Gastrocnemius medialis (tissue), 4 donors: ENCODE measurements at regions not wholly inside any gene's neighbourhood (a gene's known extent, or its start where the extent isn't known, plus 50 kb on each side); places are given as distances from the start of the nearest gene placed in this dataset.

ENCODE experiments used
- ATAC-seq, 2 donors: fragments of 150-250 bp; one replicate each; pipeline ENCODE4 v1.9.1; 2016
- DNase-seq, 2 donors: peaks; one replicate each; pipeline ENCODE4 v3.0.0-alpha.2; 2019
- H3K27ac ChIP-seq, 4 donors: fragments of 200-600 bp; sonication (generic); 1 replicate in 1 of 4; 2 replicates in 3 of 4; pipeline ENCODE4 v1.5.1; 2016 to 2018; ENCODE audit warnings: mild to moderate bottlenecking in 2 of 4, moderate library complexity in 1 of 4
- H3K27me3 ChIP-seq, 3 donors: fragments of 200-600 bp; sonication (generic) in 2 of 3; 1 replicate in 1 of 3; 2 replicates in 2 of 3; pipeline versions ENCODE4 v1.5.1 to v1.6.0; 2016 to 2019; ENCODE audit warnings: mild to moderate bottlenecking in 1 of 3, moderate library complexity in 1 of 3
- H3K36me3 ChIP-seq, 2 donors: fragments of 200-600 bp; sonication (generic) in 1 of 2; one replicate each; pipeline ENCODE4 v1.5.1; 2017 to 2018
- H3K4me1 ChIP-seq, 2 donors: fragments of 200-600 bp; sonication (generic) in 1 of 2; one replicate each; pipeline ENCODE4 v1.5.1; 2016 to 2017; ENCODE audit warnings: mild to moderate bottlenecking in 2 of 2
- H3K4me3 ChIP-seq, 4 donors: fragments of 200-600 bp; sonication (generic) in 3 of 4; 1 replicate in 1 of 4; 2 replicates in 3 of 4; pipeline ENCODE4 v1.5.1; 2016 to 2019; ENCODE audit warnings: mild to moderate bottlenecking in 2 of 4
- H3K9me3 ChIP-seq, 3 donors: fragments of 200-600 bp; sonication (generic) in 2 of 3; 1 replicate in 1 of 3; 2 replicates in 2 of 3; pipeline ENCODE4 v1.5.1; 2016 to 2019
- POLR2A ChIP-seq, 2 donors: fragments of 450-650 bp; IDR thresholded peaks; one replicate each; pipeline ENCODE4 v1.6.1; 2017; ENCODE audit warnings: antibody characterized with exemption in 2 of 2, mild to moderate bottlenecking in 2 of 2, moderate library complexity in 2 of 2
- in situ Hi-C, 4 donors: fragments of 200-750 bp; cut with MboI; loops; one replicate each; pipeline versions ENCODE4 v1.15.0 to v1.8.0; 2017; ENCODE audit warnings: low sequenced_read_pairs in 4 of 4
- intact Hi-C: fragments of 100-400 bp; cut with DNase I; formaldehyde crosslinking; loops from one replicate; pipeline ENCODE4 v1.15.1; 2023; ENCODE audit warnings: low total_unique reads
- TF ChIP-seq, protein P1 (sequence below), 5 experiments: fragments of 450-650 bp in 3 of 5; fragments of 200-600 bp in 2 of 5; sonication (generic) in 2 of 5; IDR thresholded peaks in 4 of 5; conservative IDR thresholded peaks in 1 of 5; 1 replicate in 4 of 5; 2 replicates in 1 of 5; pipeline ENCODE4 v1.5.1; 2016 to 2019; ENCODE audit warnings: antibody characterized with exemption in 5 of 5, mild to moderate bottlenecking in 3 of 5, moderate library complexity in 3 of 5

GRCh38 chr22:22716136-22716665, 71.8 kb downstream of the GGTLC2 start:
- intact Hi-C loops = no loop called here

DNA sequence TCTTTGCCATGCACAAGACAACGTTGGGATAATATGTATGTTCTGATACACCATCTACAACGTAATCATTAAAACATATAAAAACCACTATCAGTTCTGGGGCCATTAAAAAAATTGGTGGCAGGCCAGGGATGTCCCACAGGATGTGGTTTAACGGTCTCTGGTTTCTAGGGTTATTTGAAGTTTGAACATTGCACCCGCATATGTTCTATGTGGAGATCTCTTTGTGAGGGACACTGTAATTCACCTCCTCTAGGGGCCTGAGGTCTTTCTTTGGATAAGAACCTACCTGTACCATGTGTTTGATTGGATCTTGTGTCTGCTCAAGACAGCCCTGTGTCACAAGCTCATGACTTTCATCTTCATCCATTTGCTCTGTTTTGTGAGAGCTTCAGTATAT, 73.2 kb downstream of the GGTLC2 start:
- in situ Hi-C loops = loop anchor here in 1 of 4 donors (10.0 kb wide), 1 partner anchor 167 kb away; the partner anchor contains the start of gene IGLL5
- H3K9me3 ChIP-seq = no peaks in the 10 kb centered on the region
- intact Hi-C loops = no loop called here
- no peaks in the 10 kb centered on the region for H3K4me1 ChIP-seq
- H3K27ac ChIP-seq = no peak overlapping the region
- peaks cover 0 to 3% (median 0%) of the 10 kb centered on the region in 3 donors for H3K27me3 ChIP-seq
- no peak overlapping the region for H3K4me3 ChIP-seq
- TF ChIP-seq, protein P1, sequence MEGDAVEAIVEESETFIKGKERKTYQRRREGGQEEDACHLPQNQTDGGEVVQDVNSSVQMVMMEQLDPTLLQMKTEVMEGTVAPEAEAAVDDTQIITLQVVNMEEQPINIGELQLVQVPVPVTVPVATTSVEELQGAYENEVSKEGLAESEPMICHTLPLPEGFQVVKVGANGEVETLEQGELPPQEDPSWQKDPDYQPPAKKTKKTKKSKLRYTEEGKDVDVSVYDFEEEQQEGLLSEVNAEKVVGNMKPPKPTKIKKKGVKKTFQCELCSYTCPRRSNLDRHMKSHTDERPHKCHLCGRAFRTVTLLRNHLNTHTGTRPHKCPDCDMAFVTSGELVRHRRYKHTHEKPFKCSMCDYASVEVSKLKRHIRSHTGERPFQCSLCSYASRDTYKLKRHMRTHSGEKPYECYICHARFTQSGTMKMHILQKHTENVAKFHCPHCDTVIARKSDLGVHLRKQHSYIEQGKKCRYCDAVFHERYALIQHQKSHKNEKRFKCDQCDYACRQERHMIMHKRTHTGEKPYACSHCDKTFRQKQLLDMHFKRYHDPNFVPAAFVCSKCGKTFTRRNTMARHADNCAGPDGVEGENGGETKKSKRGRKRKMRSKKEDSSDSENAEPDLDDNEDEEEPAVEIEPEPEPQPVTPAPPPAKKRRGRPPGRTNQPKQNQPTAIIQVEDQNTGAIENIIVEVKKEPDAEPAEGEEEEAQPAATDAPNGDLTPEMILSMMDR (IDR thresholded peaks at IDR 0.05 in 4 of 5, conservative IDR thresholded peaks at IDR 0.05 in 1 of 5) = no peak
- no peak for TF ChIP-seq POLR2A (IDR thresholded peaks at IDR 0.05)
- DNase-seq (no peak), ATAC-seq (no peak)
- H3K36me3 ChIP-seq = no peaks in the 10 kb centered on the region

More at GRCh38 chr22:22716136-22716665, 71.8 kb downstream of the GGTLC2 start:
- H3K27ac ChIP-seq = no peak overlapping the region
- H3K27me3 ChIP-seq = peaks cover 0 to 3% (median 0%) of the 10 kb centered on the region in 3 donors
- no peak for TF ChIP-seq POLR2A (IDR thresholded peaks at IDR 0.05)
- TF ChIP-seq, protein P1 (IDR thresholded peaks at IDR 0.05 in 4 of 5, conservative IDR thresholded peaks at IDR 0.05 in 1 of 5) = no peak
- no peak for ATAC-seq
- H3K4me3 ChIP-seq = no peak overlapping the region
- no peak for DNase-seq
- no peaks in the 10 kb centered on the region for H3K9me3 ChIP-seq
- in situ Hi-C loops = loop anchor here in 1 of 4 donors (10.0 kb wide), 1 partner anchor 169 kb away; the partner anchor contains the start of gene IGLL5
- no peaks in the 10 kb centered on the region for H3K36me3 ChIP-seq
- no peaks in the 10 kb centered on the region for H3K4me1 ChIP-seq

- Histone ChIP-seq H3K27me3 (peaks cover 0 to 3% (median 0%) of the 10 kb centered on the region in 3 donors), H3K27ac (no peak overlapping the region)
These were observed 75.8 kb downstream of the GGTLC2 start for GRCh38 chr22:22720201-22720723.

DNA sequence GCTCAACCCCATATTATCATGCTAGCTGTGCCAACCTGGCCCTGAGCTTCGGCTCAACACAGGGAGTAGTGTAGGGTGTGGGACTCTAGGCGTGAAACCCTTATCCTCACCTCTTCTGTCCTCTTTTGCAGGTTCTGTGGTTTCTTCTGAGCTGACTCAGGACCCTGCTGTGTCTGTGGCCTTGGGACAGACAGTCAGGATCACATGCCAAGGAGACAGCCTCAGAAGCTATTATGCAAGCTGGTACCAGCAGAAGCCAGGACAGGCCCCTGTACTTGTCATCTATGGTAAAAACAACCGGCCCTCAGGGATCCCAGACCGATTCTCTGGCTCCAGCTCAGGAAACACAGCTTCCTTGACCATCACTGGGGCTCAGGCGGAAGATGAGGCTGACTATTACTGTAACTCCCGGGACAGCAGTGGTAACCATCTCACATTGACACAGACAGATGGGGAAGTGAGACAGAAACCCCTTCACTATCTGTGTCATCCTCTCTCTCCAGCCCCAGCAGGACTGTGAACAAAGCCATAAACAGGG, 76.4 kb downstream of the GGTLC2 start:
- intact Hi-C loops = no loop called here
- ATAC-seq (peak in 1 of 2 donors; percentile 19), DNase-seq (no peak)
- Histone ChIP-seq H3K4me3 (no peak overlapping the region), H3K27ac (no peak overlapping the region), H3K9me3 (no peaks in the 10 kb centered on the region), H3K4me1 (no peaks in the 10 kb centered on the region), H3K36me3 (no peaks in the 10 kb centered on the region), H3K27me3 (peaks cover 0 to 3% (median 0%) of the 10 kb centered on the region in 3 donors)
- TF ChIP-seq POLR2A (IDR thresholded peaks at IDR 0.05) = no peak
- TF ChIP-seq, protein P1 (IDR thresholded peaks at IDR 0.05 in 4 of 5, conservative IDR thresholded peaks at IDR 0.05 in 1 of 5) = no peak
- in situ Hi-C loops = no loop called here

More at GRCh38 chr22:22720201-22720723, 75.8 kb downstream of the GGTLC2 start:
- DNase-seq (no peak), ATAC-seq (no peak)
- Histone ChIP-seq H3K4me3 (no peak overlapping the region), H3K36me3 (no peaks in the 10 kb centered on the region), H3K4me1 (no peaks in the 10 kb centered on the region), H3K9me3 (no peaks in the 10 kb centered on the region)
- TF ChIP-seq, protein P1 (IDR thresholded peaks at IDR 0.05 in 4 of 5, conservative IDR thresholded peaks at IDR 0.05 in 1 of 5) = no peak
- no peak for TF ChIP-seq POLR2A (IDR thresholded peaks at IDR 0.05)
- in situ Hi-C loops = no loop called here
- intact Hi-C loops = no loop called here
